HepG2 (cell line): ENCODE measurements at regions not wholly inside any gene's neighbourhood (a gene's known extent, or its start where the extent isn't known, plus 50 kb on each side); places are given as distances from the start of the nearest gene placed in this dataset.

Experiments
- ATF7-NPFF ChIP-seq: sonication (generic); formaldehyde crosslinking; IDR thresholded peaks from 2 replicates; pipeline ENCODE4 v1.8.1; 2023; ENCODE audit warnings: mild to moderate bottlenecking, low read depth, missing genetic modification reagents, moderate library complexity
- BCL3 ChIP-seq: sonication (generic); formaldehyde crosslinking; IDR thresholded peaks from 2 replicates; pipeline ENCODE4 v1.5.1; 2020; ENCODE audit warnings: mild to moderate bottlenecking, missing genetic modification reagents, moderate library complexity
- CREBL2 ChIP-seq: sonication (generic); formaldehyde crosslinking; IDR thresholded peaks from 2 replicates; pipeline ENCODE4 v1.8.1; 2023; ENCODE audit warnings: missing genetic modification reagents, mild to moderate bottlenecking, borderline replicate concordance
- DPF2 ChIP-seq: sonication (generic); formaldehyde crosslinking; IDR thresholded peaks from 2 replicates; pipeline ENCODE4 v1.4.0; 2020; ENCODE audit warnings: mild to moderate bottlenecking, low read depth, missing genetic modification reagents, borderline replicate concordance
- HDAC1 ChIP-seq: sonication (generic); formaldehyde crosslinking; IDR thresholded peaks from 2 replicates; pipeline ENCODE4 v1.5.1; 2020; ENCODE audit warnings: mild to moderate bottlenecking, missing genetic modification reagents
- KMT2A ChIP-seq: sonication (generic); formaldehyde crosslinking; IDR thresholded peaks from 2 replicates; pipeline ENCODE4 v1.4.0; 2020; ENCODE audit warnings: missing genetic modification reagents
- MAFF ChIP-seq: IDR thresholded peaks from 2 replicates; pipeline ENCODE4 v1.6.1; 2011; ENCODE audit warnings: low read depth, low read length, improper control_type of control experiment
- POLR2G ChIP-seq: fragments of 200-400 bp; formaldehyde crosslinking; IDR thresholded peaks from 2 replicates; pipeline ENCODE4 v1.6.1; 2018; ENCODE audit warnings: mild to moderate bottlenecking, low read depth, low read length, moderate library complexity
- TERF1 ChIP-seq: sonication (generic); formaldehyde crosslinking; IDR thresholded peaks from 2 replicates; pipeline ENCODE4 v1.8.0; 2022; ENCODE audit warnings: mild to moderate bottlenecking, missing genetic modification reagents, moderate library complexity
- ZBTB2 ChIP-seq: sonication (generic); formaldehyde crosslinking; IDR thresholded peaks from 2 replicates; pipeline ENCODE4 v1.8.0; 2022; ENCODE audit warnings: low read depth, missing genetic modification reagents
- ZNF101 ChIP-seq: sonication (generic); formaldehyde crosslinking; IDR thresholded peaks from 2 replicates; pipeline ENCODE4 v1.4.0; 2020; ENCODE audit warnings: mild to moderate bottlenecking, low read depth, missing genetic modification reagents, borderline replicate concordance
- ZNF235 ChIP-seq: sonication (generic); formaldehyde crosslinking; IDR thresholded peaks from 2 replicates; pipeline ENCODE4 v1.8.1; 2023; ENCODE audit warnings: mild to moderate bottlenecking, missing genetic modification reagents, borderline replicate concordance
- ZNF276 ChIP-seq: sonication (generic); formaldehyde crosslinking; IDR thresholded peaks from 2 replicates; pipeline ENCODE4 v1.4.0; 2020; ENCODE audit warnings: mild to moderate bottlenecking, low read depth, missing genetic modification reagents

- no peak for TF ChIP-seq MAFF
- TF ChIP-seq TERF1 (CRISPR knock-in tag) = no peak
- no peak for TF ChIP-seq ZNF101
- no peak for TF ChIP-seq CREBL2 (CRISPR knock-in tag)
- TF ChIP-seq ZNF235 (CRISPR knock-in tag) = no peak
- no peak for TF ChIP-seq HDAC1 (CRISPR knock-in tag)
- TF ChIP-seq BCL3 (CRISPR knock-in tag) = no peak
- TF ChIP-seq KMT2A (CRISPR knock-in tag) = no peak
- TF ChIP-seq POLR2G = no peak
- TF ChIP-seq ZBTB2 (CRISPR knock-in tag) = no peak
- no peak for TF ChIP-seq DPF2 (CRISPR knock-in tag)
- TF ChIP-seq ATF7-NPFF (CRISPR knock-in tag) = no peak
- no peak for TF ChIP-seq ZNF276 (CRISPR knock-in tag)
Measured at GRCh38 chr4:30962939-30963338, 242.8 kb downstream of the PCDH7 start (continued).
